ENCODE measurements at regions not wholly inside any gene's neighbourhood (a gene's known extent, or its start where the extent isn't known, plus 50 kb on each side); places are given as distances from the start of the nearest gene placed in this dataset.

DNA sequence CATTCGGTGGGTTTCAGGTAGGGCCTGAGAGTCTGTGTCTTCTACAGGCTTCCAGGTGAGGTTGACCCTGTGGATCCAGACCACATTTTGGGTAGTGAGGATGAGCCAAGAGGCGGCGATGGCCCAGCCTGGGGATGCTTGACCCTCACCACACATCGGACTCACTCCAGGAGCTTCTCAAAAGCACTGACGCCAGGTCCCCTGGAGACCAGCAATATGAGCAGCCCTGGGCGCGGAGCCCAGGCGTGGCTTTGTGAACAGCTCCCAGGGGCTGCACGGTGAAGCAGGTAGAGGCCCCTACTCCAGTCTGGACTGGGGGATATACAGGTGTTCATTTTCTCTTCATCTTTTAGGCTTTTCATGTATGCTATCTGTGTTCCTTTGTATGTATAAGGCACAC, 139.7 kb upstream of the PCBD1 start:
- TF ChIP-seq CTCF (conservative IDR thresholded peaks at IDR 0.05; ENCODE audit: low read length), result no peak
- TF ChIP-seq EZH2phosphoT487 (IDR thresholded peaks at IDR 0.05; ENCODE audit: borderline replicate concordance), result no peak

All from Loucy (cell line).